T-helper 2 cell treated with Interferon-gamma antibody and Interleukin-4, amounts not matched to agents 100 ng/mL and 5 ng/mL, for 36 hours (primary cell): ENCODE measurements at regions not wholly inside any gene's neighbourhood (a gene's known extent, or its start where the extent isn't known, plus 50 kb on each side); places are given as distances from the start of the nearest gene placed in this dataset.
"Not testable (repeated sequence)": the region's sequence is repeated elsewhere in the genome, so short reads cannot be mapped to it uniquely, and the experiment has no call there.

Source experiments
- intact Hi-C: fragments of 100-400 bp; cut with micrococcal nuclease; formaldehyde crosslinking; loops from one replicate; pipeline ENCODE4 v1.15.1; 2023

GRCh38 chr2:238521002-238521401 is 94.3 kb downstream of the ASB1 start:
- intact Hi-C loops, result no loop called here

- intact Hi-C loops, result no loop called here
These were observed 95.1 kb downstream of the ASB1 start for GRCh38 chr2:238521870-238522269.

GRCh38 chr2:238523158-238524110 is 96.7 kb downstream of the ASB1 start:
- intact Hi-C loops, result no loop called here

- intact Hi-C loops, result no loop called here
These were observed 97.8 kb downstream of the ASB1 start for GRCh38 chr2:238524426-238524983.

GRCh38 chr2:238525990-238526389 is 99.3 kb downstream of the ASB1 start:
- intact Hi-C loops, result no loop called here

- intact Hi-C loops, result no loop called here
These were observed 100.8 kb downstream of the ASB1 start for GRCh38 chr2:238527565-238527964.

- intact Hi-C loops, result no loop called here
These were observed 102.4 kb downstream of the ASB1 start for GRCh38 chr2:238528953-238529781.

- intact Hi-C loops, result not testable (repeated sequence)
These were observed 104.4 kb downstream of the ASB1 start for GRCh38 chr2:238531017-238531645.

GRCh38 chr2:238543732-238544131 is 117.0 kb downstream of the ASB1 start:
- intact Hi-C loops, result not testable (repeated sequence)

- intact Hi-C loops, result no loop called here
These were observed 122.3 kb downstream of the ASB1 start for GRCh38 chr2:238548902-238549462.

GRCh38 chr2:238549866-238550265 is 123.1 kb downstream of the ASB1 start:
- intact Hi-C loops, result no loop called here

- intact Hi-C loops, result no loop called here
These were observed 124.4 kb downstream of the ASB1 start for GRCh38 chr2:238551091-238551490.

- intact Hi-C loops, result no loop called here
These were observed 125.5 kb downstream of the ASB1 start for GRCh38 chr2:238552226-238552625.

- intact Hi-C loops, result no loop called here
These were observed 126.4 kb downstream of the ASB1 start for GRCh38 chr2:238553159-238553558.

- intact Hi-C loops, result no loop called here
These were observed 128.0 kb downstream of the ASB1 start for GRCh38 chr2:238554468-238555315.

GRCh38 chr2:238555786-238556542 is 129.2 kb downstream of the ASB1 start:
- intact Hi-C loops, result no loop called here

- intact Hi-C loops, result no loop called here
These were observed 130.7 kb downstream of the ASB1 start for GRCh38 chr2:238557431-238557830.

GRCh38 chr2:238557936-238558335 is 131.2 kb downstream of the ASB1 start:
- intact Hi-C loops, result no loop called here

- intact Hi-C loops, result no loop called here
These were observed 131.9 kb downstream of the ASB1 start for GRCh38 chr2:238558456-238559099.
